Kidney epithelial cell (primary cell): ENCODE measurements at regions not wholly inside any gene's neighbourhood (a gene's known extent, or its start where the extent isn't known, plus 50 kb on each side); places are given as distances from the start of the nearest gene placed in this dataset.

ENCODE experiments used
- DNase-seq: peaks from one replicate; pipeline ENCODE4 v3.0.0-alpha.2; 2010; ENCODE audit warnings: low read depth
- H3K27me3 ChIP-seq: 2 replicates; pipeline ENCODE4 v1.6.0; 2011; ENCODE audit warnings: low read length; ENCODE audit not compliant: control insufficient read depth, insufficient read depth
- H3K36me3 ChIP-seq: 2 replicates; pipeline ENCODE4 v1.5.1; 2011; ENCODE audit warnings: low read length; ENCODE audit not compliant: control insufficient read depth, insufficient read depth
- H3K4me3 ChIP-seq: 2 replicates; pipeline ENCODE4 v1.5.1; 2011; ENCODE audit warnings: low read depth, mild to moderate bottlenecking, control low read depth, low read length
- CTCF ChIP-seq: IDR thresholded peaks from 2 replicates; pipeline ENCODE4 v1.5.1; 2011; ENCODE audit warnings: mild to moderate bottlenecking, moderate library complexity, low read length, control low read depth, inconsistent platforms; ENCODE audit not compliant: insufficient read depth, poor library complexity, severe bottlenecking

GRCh38 chr4:156237231-156237630, 283.6 kb upstream of the CTSO start:
- DNase-seq: no peak
- Histone ChIP-seq H3K4me3 (no peak overlapping the region), H3K36me3 (no peaks in the 10 kb centered on the region), H3K27me3 (no peaks in the 10 kb centered on the region)
- TF ChIP-seq CTCF: no peak

GRCh38 chr4:156230176-156230575, 276.5 kb upstream of the CTSO start:
- Histone ChIP-seq H3K27me3 (no peaks in the 10 kb centered on the region), H3K36me3 (no peaks in the 10 kb centered on the region), H3K4me3 (no peak overlapping the region)
- no peak for TF ChIP-seq CTCF
- no peak for DNase-seq

DNA sequence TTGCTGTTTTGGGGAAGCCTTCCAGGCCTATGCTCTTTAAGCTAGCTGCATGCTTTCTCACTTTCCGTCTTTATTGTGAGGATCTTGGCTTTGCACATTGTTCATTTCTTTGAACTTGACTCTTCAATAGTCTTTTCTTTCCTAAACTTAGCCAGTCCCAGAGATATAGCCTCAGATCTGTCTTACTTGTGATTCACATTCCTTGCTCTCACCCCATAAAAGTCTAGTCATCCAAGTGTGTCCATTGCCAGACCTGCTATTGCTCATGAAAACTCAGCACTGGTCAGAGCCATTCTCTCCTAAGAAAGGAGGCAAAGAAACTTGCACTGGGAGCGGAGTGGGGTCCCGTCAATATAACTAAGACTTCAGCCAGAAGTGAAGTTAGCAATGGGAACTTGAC, 275.0 kb upstream of the CTSO start:
- Histone ChIP-seq H3K4me3 (no peak overlapping the region), H3K27me3 (no peaks in the 10 kb centered on the region), H3K36me3 (no peaks in the 10 kb centered on the region)
- DNase-seq: no peak
- TF ChIP-seq CTCF: no peak

GRCh38 chr4:156227321-156227720, 273.7 kb upstream of the CTSO start:
- TF ChIP-seq CTCF: no peak
- no peak for DNase-seq
- Histone ChIP-seq H3K4me3 (no peak overlapping the region), H3K27me3 (no peaks in the 10 kb centered on the region), H3K36me3 (no peaks in the 10 kb centered on the region)

- TF ChIP-seq CTCF: no peak
- no peak for DNase-seq
- no peaks in the 10 kb centered on the region for H3K36me3 ChIP-seq
- H3K4me3 ChIP-seq: no peak overlapping the region
- H3K27me3 ChIP-seq: no peaks in the 10 kb centered on the region
Observed at GRCh38 chr4:156223985-156224384, 270.3 kb upstream of the CTSO start.

- no peak overlapping the region for H3K4me3 ChIP-seq
- no peaks in the 10 kb centered on the region for H3K36me3 ChIP-seq
- no peak for TF ChIP-seq CTCF
- no peak for DNase-seq
- H3K27me3 ChIP-seq: no peaks in the 10 kb centered on the region
Observed at GRCh38 chr4:156217236-156217635, 263.6 kb upstream of the CTSO start.
